Cardiac muscle cell (in vitro differentiated cells and primary cell): ENCODE measurements at regions not wholly inside any gene's neighbourhood (a gene's known extent, or its start where the extent isn't known, plus 50 kb on each side); places are given as distances from the start of the nearest gene placed in this dataset.

Experiments
- DNase-seq, 2 donors: peaks; one replicate each; pipeline versions ENCODE4 v3.0.0 to v3.0.0-alpha.2; 2010 to 2017; ENCODE audit warnings: low read depth in 1 of 2, low spot score in 1 of 2
- H3K27ac ChIP-seq: fragments of 200-600 bp; sonication (generic); 2 replicates; pipeline ENCODE4 v1.5.1; 2016
- H3K27me3 ChIP-seq: fragments of 200-600 bp; sonication (generic); 2 replicates; pipeline ENCODE4 v1.6.0; 2016; ENCODE audit warnings: control low read depth
- H3K36me3 ChIP-seq: fragments of 200-600 bp; sonication (generic); 2 replicates; pipeline ENCODE4 v1.5.1; 2016; ENCODE audit warnings: control low read depth
- H3K4me1 ChIP-seq: fragments of 200-600 bp; sonication (generic); 2 replicates; pipeline ENCODE4 v1.8.1; 2017; ENCODE audit warnings: low read depth, mild to moderate bottlenecking, mixed run types
- H3K4me3 ChIP-seq: fragments of 200-600 bp; sonication (generic); 2 replicates; pipeline ENCODE4 v1.5.1; 2016; ENCODE audit warnings: mild to moderate bottlenecking
- H3K9me3 ChIP-seq: fragments of 200-600 bp; sonication (generic); 2 replicates; pipeline ENCODE4 v1.5.1; 2017; ENCODE audit warnings: low read depth, mild to moderate bottlenecking, control low read depth
- TF ChIP-seq, protein P1 (sequence below): IDR thresholded peaks from 2 replicates; pipeline ENCODE4 v1.5.1; 2012; ENCODE audit warnings: low read depth, mild to moderate bottlenecking, low read length

DNA sequence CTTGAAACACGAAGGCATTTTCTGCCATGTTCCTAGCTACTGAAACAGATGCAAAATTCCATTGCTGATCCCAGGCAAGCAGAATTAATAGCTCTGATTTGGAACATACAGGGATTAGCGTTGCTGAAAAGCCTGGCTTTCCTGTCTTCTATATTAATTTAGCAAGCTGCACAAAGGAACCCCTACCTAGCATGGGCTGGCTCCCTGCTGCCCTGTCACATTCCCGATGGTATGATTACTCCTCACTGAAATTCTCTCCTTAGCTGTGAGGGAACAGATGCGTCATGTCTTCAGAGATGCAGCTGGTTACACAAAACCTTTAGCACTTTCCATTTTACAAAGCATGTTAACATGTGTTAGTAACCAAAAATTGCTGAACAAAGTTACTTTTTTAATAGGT is 878.9 kb downstream of the TYW1 start:
- no peaks in the 10 kb centered on the region for H3K27me3 ChIP-seq
- H3K27ac ChIP-seq, result no peak overlapping the region
- H3K4me1 ChIP-seq, result no peaks in the 10 kb centered on the region
- H3K4me3 ChIP-seq, result no peak overlapping the region
- no peak for DNase-seq
- no peaks in the 10 kb centered on the region for H3K9me3 ChIP-seq
- TF ChIP-seq, protein P1, sequence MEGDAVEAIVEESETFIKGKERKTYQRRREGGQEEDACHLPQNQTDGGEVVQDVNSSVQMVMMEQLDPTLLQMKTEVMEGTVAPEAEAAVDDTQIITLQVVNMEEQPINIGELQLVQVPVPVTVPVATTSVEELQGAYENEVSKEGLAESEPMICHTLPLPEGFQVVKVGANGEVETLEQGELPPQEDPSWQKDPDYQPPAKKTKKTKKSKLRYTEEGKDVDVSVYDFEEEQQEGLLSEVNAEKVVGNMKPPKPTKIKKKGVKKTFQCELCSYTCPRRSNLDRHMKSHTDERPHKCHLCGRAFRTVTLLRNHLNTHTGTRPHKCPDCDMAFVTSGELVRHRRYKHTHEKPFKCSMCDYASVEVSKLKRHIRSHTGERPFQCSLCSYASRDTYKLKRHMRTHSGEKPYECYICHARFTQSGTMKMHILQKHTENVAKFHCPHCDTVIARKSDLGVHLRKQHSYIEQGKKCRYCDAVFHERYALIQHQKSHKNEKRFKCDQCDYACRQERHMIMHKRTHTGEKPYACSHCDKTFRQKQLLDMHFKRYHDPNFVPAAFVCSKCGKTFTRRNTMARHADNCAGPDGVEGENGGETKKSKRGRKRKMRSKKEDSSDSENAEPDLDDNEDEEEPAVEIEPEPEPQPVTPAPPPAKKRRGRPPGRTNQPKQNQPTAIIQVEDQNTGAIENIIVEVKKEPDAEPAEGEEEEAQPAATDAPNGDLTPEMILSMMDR, result no peak
- no peaks in the 10 kb centered on the region for H3K36me3 ChIP-seq

DNA sequence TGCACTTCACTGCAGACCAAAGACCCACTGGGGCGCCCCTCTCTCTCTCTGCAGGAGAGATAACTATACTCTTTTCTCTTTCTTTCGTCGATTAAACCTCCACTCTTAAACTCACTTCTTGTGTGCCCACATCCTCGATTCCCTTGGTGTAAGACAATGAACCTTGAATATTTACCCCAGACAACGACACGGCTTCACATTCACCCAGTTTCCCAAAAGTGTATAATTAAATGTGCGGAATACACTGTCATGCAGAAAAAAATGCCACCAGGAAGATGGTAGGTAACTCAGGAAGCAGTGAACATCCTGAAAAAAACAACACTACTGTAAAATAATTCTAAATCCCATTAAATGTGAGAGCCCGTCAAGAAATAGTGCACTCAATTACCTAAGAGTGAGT is 882.2 kb downstream of the TYW1 start:
- no peak for DNase-seq
- Histone ChIP-seq H3K9me3 (no peaks in the 10 kb centered on the region), H3K27ac (no peak overlapping the region), H3K27me3 (peaks cover 3% of the 10 kb centered on the region), H3K4me3 (no peak overlapping the region), H3K36me3 (no peaks in the 10 kb centered on the region), H3K4me1 (no peaks in the 10 kb centered on the region)
- TF ChIP-seq, protein P1, result no peak

DNA sequence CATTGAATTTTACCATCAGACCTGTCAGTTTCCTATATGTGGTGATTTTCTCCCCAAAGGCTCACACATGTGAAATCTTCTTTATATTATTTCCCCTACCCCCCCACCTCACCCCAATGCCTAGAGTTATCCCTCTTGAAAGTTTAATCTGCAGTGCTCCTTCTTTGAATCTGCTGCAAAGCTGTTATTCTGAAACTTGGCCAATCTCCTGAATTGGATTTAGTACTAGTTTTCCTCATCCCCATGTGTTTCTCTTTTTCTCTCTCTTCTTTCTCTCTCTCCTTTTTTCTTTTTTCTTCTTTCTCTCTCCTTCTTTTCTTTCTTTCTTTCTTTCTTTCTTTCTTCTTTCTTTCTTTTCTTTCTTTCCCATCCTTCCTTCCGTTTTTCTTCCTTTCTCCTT is 886.2 kb downstream of the TYW1 start:
- no peak for DNase-seq
- TF ChIP-seq, protein P1, result no peak
- H3K27ac ChIP-seq, result no peak overlapping the region
- H3K27me3 ChIP-seq, result peaks cover 3% of the 10 kb centered on the region
- no peaks in the 10 kb centered on the region for H3K9me3 ChIP-seq
- H3K4me1 ChIP-seq, result no peaks in the 10 kb centered on the region
- H3K36me3 ChIP-seq, result no peaks in the 10 kb centered on the region
- no peak overlapping the region for H3K4me3 ChIP-seq

DNA sequence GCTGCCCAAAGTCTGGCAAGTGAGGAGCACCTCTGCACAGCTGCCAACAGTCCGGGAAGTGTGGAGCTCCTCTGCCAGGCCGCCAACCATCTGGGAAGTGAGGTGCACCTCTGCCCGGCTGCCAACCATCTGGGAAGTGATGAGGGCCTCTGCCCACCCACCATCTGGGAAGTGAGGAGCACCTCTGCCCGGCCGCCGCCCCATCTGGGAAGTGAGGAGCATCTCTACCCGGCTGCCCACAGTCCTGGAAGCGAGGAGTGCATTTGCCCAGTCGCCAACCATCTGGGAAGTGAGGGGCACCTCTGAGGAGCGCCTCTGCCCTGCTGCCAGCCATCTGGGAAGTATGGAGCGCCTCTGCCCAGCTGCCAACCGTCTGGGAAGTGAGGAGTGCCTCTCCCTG is 893.7 kb downstream of the TYW1 start:
- H3K4me1 ChIP-seq, result no peaks in the 10 kb centered on the region
- no peaks in the 10 kb centered on the region for H3K27me3 ChIP-seq
- H3K9me3 ChIP-seq, result no peaks in the 10 kb centered on the region
- no peak overlapping the region for H3K27ac ChIP-seq
- TF ChIP-seq, protein P1, result no peak
- H3K4me3 ChIP-seq, result no peak overlapping the region
- no peaks in the 10 kb centered on the region for H3K36me3 ChIP-seq
- DNase-seq, result no peak

DNA sequence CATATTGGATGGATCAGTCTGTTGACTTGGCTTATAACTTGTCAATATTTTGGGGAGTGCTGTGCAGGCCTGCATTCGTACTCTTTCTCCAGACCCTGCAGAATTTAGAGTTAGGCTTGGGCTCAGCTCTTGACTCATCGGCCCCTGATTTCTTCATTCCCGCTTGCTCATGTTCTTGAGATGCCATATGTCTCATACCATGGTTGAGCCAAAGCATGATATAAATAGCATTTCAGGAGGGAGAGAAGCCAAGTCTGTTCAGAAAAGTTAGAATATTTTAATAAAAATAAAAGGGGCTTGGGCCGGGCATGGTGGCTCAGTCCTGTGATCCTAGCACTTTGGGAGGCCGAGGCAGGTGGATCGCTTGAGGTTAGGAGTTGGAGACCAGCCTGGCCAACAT is 898.1 kb downstream of the TYW1 start:
- Histone ChIP-seq H3K27ac (no peak overlapping the region), H3K27me3 (no peaks in the 10 kb centered on the region), H3K36me3 (no peaks in the 10 kb centered on the region), H3K9me3 (no peaks in the 10 kb centered on the region), H3K4me3 (no peak overlapping the region), H3K4me1 (no peaks in the 10 kb centered on the region)
- no peak for DNase-seq
- TF ChIP-seq, protein P1, result no peak

DNA sequence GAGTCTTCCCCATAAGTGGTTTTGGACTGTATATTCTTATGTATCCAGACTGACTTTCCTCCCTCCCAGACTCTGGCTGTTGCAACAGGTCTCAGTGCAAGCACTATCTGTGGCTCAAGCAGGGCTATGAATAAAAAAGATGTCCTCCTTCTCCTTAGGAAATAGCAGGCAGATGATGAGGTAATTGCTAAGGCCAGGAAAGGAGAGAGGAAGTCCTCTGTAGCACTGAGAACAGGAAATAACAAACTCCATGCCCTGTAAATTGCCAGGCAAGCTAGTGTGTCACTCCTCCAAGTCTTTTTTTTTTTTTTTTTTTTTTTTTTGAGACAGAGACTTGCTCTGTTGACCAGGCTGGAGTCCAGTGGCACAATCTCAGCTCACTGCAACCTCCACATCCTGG is 900.1 kb downstream of the TYW1 start:
- Histone ChIP-seq H3K9me3 (no peaks in the 10 kb centered on the region), H3K4me3 (no peak overlapping the region), H3K27me3 (no peaks in the 10 kb centered on the region), H3K27ac (no peak overlapping the region), H3K4me1 (no peaks in the 10 kb centered on the region), H3K36me3 (no peaks in the 10 kb centered on the region)
- peak in 1 of 2 donors; percentile 12 for DNase-seq
- TF ChIP-seq, protein P1, result no peak
